Colonic mucosa (tissue), 4 donors: ENCODE measurements at regions not wholly inside any gene's neighbourhood (a gene's known extent, or its start where the extent isn't known, plus 50 kb on each side); places are given as distances from the start of the nearest gene placed in this dataset.

Source experiments
- DNase-seq: peaks from one replicate; pipeline ENCODE4 v3.0.0-alpha.2; 2020
- H3K27ac ChIP-seq: fragments of 200-600 bp; one replicate; pipeline ENCODE4 v1.8.0; 2021
- H3K27me3 ChIP-seq: fragments of 200-600 bp; one replicate; pipeline ENCODE4 v1.8.0; 2021
- H3K36me3 ChIP-seq: fragments of 200-600 bp; one replicate; pipeline ENCODE4 v1.8.0; 2021
- H3K4me1 ChIP-seq: fragments of 200-600 bp; one replicate; pipeline ENCODE4 v1.8.0; 2021; ENCODE audit warnings: mild to moderate bottlenecking
- H3K4me3 ChIP-seq: fragments of 200-600 bp; one replicate; pipeline ENCODE4 v1.8.0; 2021
- H3K9ac ChIP-seq, 2 donors: one replicate each; pipeline ENCODE4 v1.7.0; 2013; ENCODE audit warnings: control low read depth in 2 of 2, low read depth in 2 of 2, low read length in 2 of 2
- H3K9me3 ChIP-seq: fragments of 200-600 bp; one replicate; pipeline ENCODE4 v1.8.0; 2021
- CTCF ChIP-seq: fragments of 200-600 bp; IDR thresholded peaks from one replicate; pipeline ENCODE4 v1.8.0; 2022; ENCODE audit warnings: antibody characterized with exemption, mild to moderate bottlenecking
- intact Hi-C: fragments of 100-400 bp; cut with DNase I; formaldehyde crosslinking; loops from one replicate; pipeline ENCODE4 v1.14.1; 2022
- donor health status: healthy.
- donor health status: DM: no; HTN: no; CAD: no.
- donor health status: DM: no; HTN: no; CAD: no.

GRCh38 chr18:61209801-61210200, 123.4 kb upstream of the CDH20 start:
- no peaks in the 10 kb centered on the region for H3K36me3 ChIP-seq
- no peak overlapping the region for H3K27ac ChIP-seq
- DNase-seq = no peak
- no peak for TF ChIP-seq CTCF
- H3K9me3 ChIP-seq = no peaks in the 10 kb centered on the region
- no peaks in the 10 kb centered on the region for H3K27me3 ChIP-seq
- intact Hi-C loops = no loop called here
- H3K4me1 ChIP-seq = no peaks in the 10 kb centered on the region
- H3K4me3 ChIP-seq = no peak overlapping the region
- H3K9ac ChIP-seq = no peak overlapping the region

- intact Hi-C loops = no loop called here
- Histone ChIP-seq H3K4me3 (no peak overlapping the region), H3K4me1 (no peaks in the 10 kb centered on the region), H3K27ac (no peak overlapping the region), H3K36me3 (no peaks in the 10 kb centered on the region), H3K9ac (no peak overlapping the region), H3K9me3 (no peaks in the 10 kb centered on the region), H3K27me3 (no peaks in the 10 kb centered on the region)
- no peak for TF ChIP-seq CTCF
- no peak for DNase-seq
Observed at GRCh38 chr18:61216051-61216450, 117.2 kb upstream of the CDH20 start.

GRCh38 chr18:61222206-61222605, 111.0 kb upstream of the CDH20 start:
- H3K9ac ChIP-seq = no peak overlapping the region
- no peak overlapping the region for H3K27ac ChIP-seq
- no peaks in the 10 kb centered on the region for H3K9me3 ChIP-seq
- no peak for DNase-seq
- intact Hi-C loops = no loop called here
- no peaks in the 10 kb centered on the region for H3K4me1 ChIP-seq
- H3K27me3 ChIP-seq = no peaks in the 10 kb centered on the region
- no peak for TF ChIP-seq CTCF
- no peak overlapping the region for H3K4me3 ChIP-seq
- H3K36me3 ChIP-seq = no peaks in the 10 kb centered on the region

- TF ChIP-seq CTCF = no peak
- DNase-seq = no peak
- intact Hi-C loops = no loop called here
Observed at GRCh38 chr18:61225336-61225735, 107.9 kb upstream of the CDH20 start.

GRCh38 chr18:61236356-61237057, 96.7 kb upstream of the CDH20 start:
- intact Hi-C loops = no loop called here

More at GRCh38 chr18:61225336-61225735, 107.9 kb upstream of the CDH20 start:
- Histone ChIP-seq H3K9ac (no peak overlapping the region), H3K4me1 (no peaks in the 10 kb centered on the region), H3K27me3 (no peaks in the 10 kb centered on the region), H3K4me3 (no peak overlapping the region), H3K9me3 (no peaks in the 10 kb centered on the region), H3K27ac (no peak overlapping the region), H3K36me3 (no peaks in the 10 kb centered on the region)

More at GRCh38 chr18:61236356-61237057, 96.7 kb upstream of the CDH20 start:
- Histone ChIP-seq H3K9me3 (no peaks in the 10 kb centered on the region), H3K9ac (no peak overlapping the region), H3K4me3 (no peak overlapping the region), H3K27ac (no peak overlapping the region), H3K36me3 (no peaks in the 10 kb centered on the region), H3K27me3 (no peaks in the 10 kb centered on the region), H3K4me1 (no peaks in the 10 kb centered on the region)
- DNase-seq = no peak
- TF ChIP-seq CTCF = no peak
